GM19467 (cell line): ENCODE measurements at regions not wholly inside any gene's neighbourhood (a gene's known extent, or its start where the extent isn't known, plus 50 kb on each side); places are given as distances from the start of the nearest gene placed in this dataset.
A peak's percentile ranks its signal among the peaks of the same experiment; 100 is the strongest.

Source experiments
- ATAC-seq: cut with Tn5 transposase; IDR thresholded peaks from one replicate; pipeline ENCODE4 v1.9.1; 2021; ENCODE audit warnings: mild to moderate bottlenecking, moderate library complexity; ENCODE audit not compliant: unreplicated experiment

- no peak for ATAC-seq
Measured at GRCh38 chr5:68429510-68429909, 214.0 kb downstream of the PIK3R1 start.

- no peak for ATAC-seq
Measured at GRCh38 chr5:68430279-68430678, 214.7 kb downstream of the PIK3R1 start.

- ATAC-seq, result no peak
Measured at GRCh38 chr5:68431186-68431585, 215.6 kb downstream of the PIK3R1 start.

- ATAC-seq, result no peak
Measured at GRCh38 chr5:68431601-68432337, 216.2 kb downstream of the PIK3R1 start.

GRCh38 chr5:68432682-68433081 lies 217.1 kb downstream of the PIK3R1 start:
- no peak for ATAC-seq

GRCh38 chr5:68433526-68433922 lies 218.0 kb downstream of the PIK3R1 start:
- ATAC-seq, result no peak

- ATAC-seq, result peak; percentile 98
Measured at GRCh38 chr5:68433923-68434879, 218.6 kb downstream of the PIK3R1 start.

GRCh38 chr5:68435611-68436010 lies 220.1 kb downstream of the PIK3R1 start:
- no peak for ATAC-seq

GRCh38 chr5:68436686-68437520 lies 221.3 kb downstream of the PIK3R1 start:
- no peak for ATAC-seq

- no peak for ATAC-seq
Measured at GRCh38 chr5:68438876-68439275, 223.3 kb downstream of the PIK3R1 start.

- ATAC-seq, result no peak
Measured at GRCh38 chr5:68440245-68440644, 224.7 kb downstream of the PIK3R1 start.

- ATAC-seq, result no peak
Measured at GRCh38 chr5:68440651-68441050, 225.1 kb downstream of the PIK3R1 start.

GRCh38 chr5:68441309-68442073 lies 225.9 kb downstream of the PIK3R1 start:
- no peak for ATAC-seq

- ATAC-seq, result no peak
Measured at GRCh38 chr5:68443091-68443490, 227.5 kb downstream of the PIK3R1 start.

GRCh38 chr5:68444048-68444447 lies 228.5 kb downstream of the PIK3R1 start:
- no peak for ATAC-seq

- ATAC-seq, result no peak
Measured at GRCh38 chr5:68444833-68445232, 229.3 kb downstream of the PIK3R1 start.

GRCh38 chr5:68445257-68446069 lies 229.9 kb downstream of the PIK3R1 start:
- ATAC-seq, result no peak

GRCh38 chr5:68446070-68446357 lies 230.5 kb downstream of the PIK3R1 start:
- ATAC-seq, result no peak

- ATAC-seq, result no peak
Measured at GRCh38 chr5:68446487-68446894, 230.9 kb downstream of the PIK3R1 start.
